Stimulated activated CD8-positive, alpha-beta memory T cell treated with anti-CD3 and anti-CD28 coated beads, Interleukin-2, amount 100 ng/mL, for 1 hour (primary cell): ENCODE measurements at regions not wholly inside any gene's neighbourhood (a gene's known extent, or its start where the extent isn't known, plus 50 kb on each side); places are given as distances from the start of the nearest gene placed in this dataset.
"Not testable (repeated sequence)": the region's sequence is repeated elsewhere in the genome, so short reads cannot be mapped to it uniquely, and the experiment has no call there.

Experiments used
- DNase-seq, 2 donors: peaks; one replicate each; pipeline ENCODE4 v3.0.0-alpha.2; 2020; ENCODE audit warnings: low read depth in 2 of 2

GRCh38 chr14:25551674-25552073 lies 501.7 kb upstream of the STXBP6 start:
- no peak for DNase-seq

GRCh38 chr14:25546826-25547225 lies 496.9 kb upstream of the STXBP6 start:
- no peak for DNase-seq

GRCh38 chr14:25537846-25538455 lies 488.0 kb upstream of the STXBP6 start:
- DNase-seq = no peak

GRCh38 chr14:25526290-25526689 lies 476.3 kb upstream of the STXBP6 start:
- DNase-seq = no peak

- DNase-seq = no peak
Measured at GRCh38 chr14:25522926-25523325, 473.0 kb upstream of the STXBP6 start.

GRCh38 chr14:25522116-25522515 lies 472.2 kb upstream of the STXBP6 start:
- no peak for DNase-seq

- DNase-seq = no peak
Measured at GRCh38 chr14:25521616-25522015, 471.7 kb upstream of the STXBP6 start.

- DNase-seq = no peak
Measured at GRCh38 chr14:25520821-25521220, 470.9 kb upstream of the STXBP6 start.

GRCh38 chr14:25518364-25518763 lies 468.4 kb upstream of the STXBP6 start:
- no peak for DNase-seq

GRCh38 chr14:25516838-25517237 lies 466.9 kb upstream of the STXBP6 start:
- no peak for DNase-seq

- DNase-seq = no peak
Measured at GRCh38 chr14:25508845-25509244, 458.9 kb upstream of the STXBP6 start.

GRCh38 chr14:25501749-25502148 lies 451.8 kb upstream of the STXBP6 start:
- no peak for DNase-seq

- no peak for DNase-seq
Measured at GRCh38 chr14:25488961-25489360, 439.0 kb upstream of the STXBP6 start.

- DNase-seq = no peak
Measured at GRCh38 chr14:25485381-25485780, 435.4 kb upstream of the STXBP6 start.

GRCh38 chr14:25484906-25485305 lies 435.0 kb upstream of the STXBP6 start:
- DNase-seq = no peak

GRCh38 chr14:25484235-25484634 lies 434.3 kb upstream of the STXBP6 start:
- DNase-seq = no peak

GRCh38 chr14:25477316-25478098 lies 427.6 kb upstream of the STXBP6 start:
- no peak for DNase-seq

GRCh38 chr14:25472700-25473099 lies 422.8 kb upstream of the STXBP6 start:
- no peak for DNase-seq

GRCh38 chr14:25464772-25465171 lies 414.8 kb upstream of the STXBP6 start:
- no peak for DNase-seq

- DNase-seq = no peak
Measured at GRCh38 chr14:25464078-25464477, 414.1 kb upstream of the STXBP6 start.

GRCh38 chr14:25463480-25463879 lies 413.5 kb upstream of the STXBP6 start:
- no peak for DNase-seq

GRCh38 chr14:25461780-25462179 lies 411.8 kb upstream of the STXBP6 start:
- DNase-seq = no peak

- DNase-seq = no peak
Measured at GRCh38 chr14:25444381-25444780, 394.4 kb upstream of the STXBP6 start.

GRCh38 chr14:25440382-25440781 lies 390.4 kb upstream of the STXBP6 start:
- DNase-seq = not testable (repeated sequence)
